ENCODE measurements at regions not wholly inside any gene's neighbourhood (a gene's known extent, or its start where the extent isn't known, plus 50 kb on each side); places are given as distances from the start of the nearest gene placed in this dataset.

DNA sequence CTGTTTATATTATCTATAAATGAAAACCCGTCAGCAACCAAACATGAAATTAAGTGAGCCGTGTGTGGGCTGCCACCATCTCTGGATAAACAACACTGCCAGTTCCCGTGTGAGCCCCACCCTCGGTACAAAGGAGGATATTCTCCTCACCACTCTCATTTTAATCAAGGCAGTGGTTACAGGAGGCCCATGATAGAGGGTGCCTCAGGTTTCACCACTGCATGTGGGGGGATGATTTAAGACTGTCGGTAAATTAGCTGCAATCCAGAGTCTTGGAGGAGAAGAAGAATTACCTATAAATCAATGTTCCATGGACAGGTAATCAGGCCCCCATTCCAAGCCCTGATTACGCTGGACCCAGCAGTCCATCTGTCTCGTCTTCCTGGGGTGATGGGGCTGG is 361.6 kb upstream of the SULF2 start:
- Histone ChIP-seq H3K4me1 (ENCODE audit: control insufficient read depth in 1 of 2, insufficient read depth in 2 of 2, low read length in 2 of 2) (no peaks in the 10 kb centered on the region), H3K27ac (ENCODE audit: low read depth in 1 of 2, low read length in 2 of 2) (no peak overlapping the region), H3K9me3 (replicated peaks in 1 of 2; ENCODE audit: control insufficient read depth in 1 of 2, insufficient read depth in 1 of 2, low read length in 2 of 2) (no peaks in the 10 kb centered on the region), H3K79me2 (ENCODE audit: insufficient read depth, low read length) (no peaks in the 10 kb centered on the region), H3K4me2 (replicated peaks; ENCODE audit: extremely low read depth, low read length, poor library complexity, severe bottlenecking) (no peak overlapping the region), H3K9ac (ENCODE audit: insufficient read depth, low read length, poor library complexity, severe bottlenecking) (no peak overlapping the region), H3K36me3 (replicated peaks in 1 of 2; ENCODE audit: control insufficient read depth in 1 of 2, insufficient read depth in 2 of 2, low read length in 2 of 2) (no peaks in the 10 kb centered on the region), H3K4me3 (replicated peaks in 1 of 3; ENCODE audit: low read depth in 2 of 3, low read length in 3 of 3) (no peak overlapping the region), H2AFZ (ENCODE audit: insufficient read depth, low read depth, low read length, poor library complexity, severe bottlenecking) (no peak overlapping the region), H3K27me3 (ENCODE audit: control insufficient read depth in 2 of 2, insufficient read depth in 2 of 2, low read length in 2 of 2) (no peaks in the 10 kb centered on the region), H4K20me1 (ENCODE audit: insufficient read depth, low read length) (no peaks in the 10 kb centered on the region)
- TF ChIP-seq, protein P1, sequence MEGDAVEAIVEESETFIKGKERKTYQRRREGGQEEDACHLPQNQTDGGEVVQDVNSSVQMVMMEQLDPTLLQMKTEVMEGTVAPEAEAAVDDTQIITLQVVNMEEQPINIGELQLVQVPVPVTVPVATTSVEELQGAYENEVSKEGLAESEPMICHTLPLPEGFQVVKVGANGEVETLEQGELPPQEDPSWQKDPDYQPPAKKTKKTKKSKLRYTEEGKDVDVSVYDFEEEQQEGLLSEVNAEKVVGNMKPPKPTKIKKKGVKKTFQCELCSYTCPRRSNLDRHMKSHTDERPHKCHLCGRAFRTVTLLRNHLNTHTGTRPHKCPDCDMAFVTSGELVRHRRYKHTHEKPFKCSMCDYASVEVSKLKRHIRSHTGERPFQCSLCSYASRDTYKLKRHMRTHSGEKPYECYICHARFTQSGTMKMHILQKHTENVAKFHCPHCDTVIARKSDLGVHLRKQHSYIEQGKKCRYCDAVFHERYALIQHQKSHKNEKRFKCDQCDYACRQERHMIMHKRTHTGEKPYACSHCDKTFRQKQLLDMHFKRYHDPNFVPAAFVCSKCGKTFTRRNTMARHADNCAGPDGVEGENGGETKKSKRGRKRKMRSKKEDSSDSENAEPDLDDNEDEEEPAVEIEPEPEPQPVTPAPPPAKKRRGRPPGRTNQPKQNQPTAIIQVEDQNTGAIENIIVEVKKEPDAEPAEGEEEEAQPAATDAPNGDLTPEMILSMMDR (IDR thresholded peaks at IDR 0.05): no peak
- no peak for DNase-seq
- Mint-ChIP-seq H3K36me3 (no peaks in the 10 kb centered on the region), H3K27me3 (ENCODE audit: low read depth in 3 of 3) (peaks cover 0 to 7% (median 1%) of the 10 kb centered on the region in 3 donors), H3K27ac (no peak overlapping the region), H3K4me3 (no peak overlapping the region), H3K9me3 (peaks cover 0 to 6% (median under 1%) of the 10 kb centered on the region in 7 donors), H3K4me1 (no peaks in the 10 kb centered on the region)
- 89% methylated on average over 4 of the region's 7 CpGs for WGBS (ENCODE audit: insufficient coverage)
- intact Hi-C loops (cut with micrococcal nuclease): no loop called here

DNA sequence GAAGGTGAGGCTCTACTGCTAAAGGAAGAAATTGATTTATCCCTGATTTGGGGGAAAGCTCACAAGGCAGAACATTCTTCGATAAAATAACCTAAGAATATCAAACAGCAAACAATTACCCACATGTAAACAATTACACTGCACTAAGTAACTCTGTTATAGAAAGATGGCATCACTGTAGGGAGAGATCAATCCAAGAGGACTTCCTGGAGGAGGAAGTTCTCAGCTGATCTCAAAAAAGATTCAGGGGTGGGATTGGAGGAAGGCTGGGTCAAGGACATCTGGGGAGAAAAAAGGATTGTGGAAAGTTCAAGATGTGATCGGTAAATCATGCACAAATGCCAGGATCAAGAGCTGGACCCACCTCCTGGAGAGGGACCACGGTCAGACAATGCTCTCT is 361.0 kb upstream of the SULF2 start:
- H3K36me3 ChIP-seq (replicated peaks in 1 of 2; ENCODE audit: control insufficient read depth in 1 of 2, insufficient read depth in 2 of 2, low read length in 2 of 2): no peaks in the 10 kb centered on the region
- H2AFZ ChIP-seq (ENCODE audit: insufficient read depth, low read depth, low read length, poor library complexity, severe bottlenecking): no peak overlapping the region
- H3K4me1 ChIP-seq (ENCODE audit: control insufficient read depth in 1 of 2, insufficient read depth in 2 of 2, low read length in 2 of 2): no peaks in the 10 kb centered on the region
- TF ChIP-seq, protein P1 (IDR thresholded peaks at IDR 0.05): no peak
- Mint-ChIP-seq H3K27ac (no peak overlapping the region), H3K4me1 (no peaks in the 10 kb centered on the region), H3K4me3 (no peak overlapping the region), H3K9me3 (peaks cover 4 to 12% (median 5%) of the 10 kb centered on the region in 7 donors), H3K36me3 (no peaks in the 10 kb centered on the region), H3K27me3 (ENCODE audit: low read depth in 3 of 3) (peaks cover 0 to 9% (median 4%) of the 10 kb centered on the region in 3 donors)
- H3K9me3 ChIP-seq (replicated peaks in 1 of 2; ENCODE audit: control insufficient read depth in 1 of 2, insufficient read depth in 1 of 2, low read length in 2 of 2): peaks cover 0 to 4% of the 10 kb centered on the region in 2 donors
- no peaks in the 10 kb centered on the region for H4K20me1 ChIP-seq (ENCODE audit: insufficient read depth, low read length)
- DNase-seq: no peak
- no peak overlapping the region for H3K9ac ChIP-seq (ENCODE audit: insufficient read depth, low read length, poor library complexity, severe bottlenecking)
- no peak overlapping the region for H3K4me2 ChIP-seq (replicated peaks; ENCODE audit: extremely low read depth, low read length, poor library complexity, severe bottlenecking)
- WGBS (ENCODE audit: insufficient coverage): 89% methylated on average over 2 of the region's 3 CpGs
- H3K27me3 ChIP-seq (ENCODE audit: control insufficient read depth in 2 of 2, insufficient read depth in 2 of 2, low read length in 2 of 2): no peaks in the 10 kb centered on the region
- no peak overlapping the region for H3K27ac ChIP-seq (ENCODE audit: low read depth in 1 of 2, low read length in 2 of 2)
- no peak overlapping the region for H3K4me3 ChIP-seq (replicated peaks in 1 of 3; ENCODE audit: low read depth in 2 of 3, low read length in 3 of 3)
- no peaks in the 10 kb centered on the region for H3K79me2 ChIP-seq (ENCODE audit: insufficient read depth, low read length)
- intact Hi-C loops (cut with micrococcal nuclease): no loop called here

All from CD14-positive monocyte (primary cell).